Central memory CD4-positive, alpha-beta T cell (primary cell): ENCODE measurements at regions not wholly inside any gene's neighbourhood (a gene's known extent, or its start where the extent isn't known, plus 50 kb on each side); places are given as distances from the start of the nearest gene placed in this dataset.

Experiments used
- DNase-seq: peaks from one replicate; pipeline ENCODE4 v3.0.0; 2022

GRCh38 chr11:11173316-11174025 is 179.6 kb downstream of the CSNK2A3 start:
- no peak for DNase-seq

- DNase-seq, result peak; percentile 75
Measured at GRCh38 chr11:11171854-11172253, 181.2 kb downstream of the CSNK2A3 start.

- DNase-seq, result no peak
Measured at GRCh38 chr11:11171285-11171684, 181.8 kb downstream of the CSNK2A3 start.

- no peak for DNase-seq
Measured at GRCh38 chr11:11170352-11171084, 182.5 kb downstream of the CSNK2A3 start.

- DNase-seq, result no peak
Measured at GRCh38 chr11:11169715-11170351, 183.2 kb downstream of the CSNK2A3 start.

- no peak for DNase-seq
Measured at GRCh38 chr11:11167806-11168205, 185.2 kb downstream of the CSNK2A3 start.

- DNase-seq, result no peak
Measured at GRCh38 chr11:11164334-11164690, 188.7 kb downstream of the CSNK2A3 start.

- DNase-seq, result no peak
Measured at GRCh38 chr11:11163669-11164333, 189.2 kb downstream of the CSNK2A3 start.

- no peak for DNase-seq
Measured at GRCh38 chr11:11163236-11163635, 189.8 kb downstream of the CSNK2A3 start.

GRCh38 chr11:11157185-11157584 is 195.9 kb downstream of the CSNK2A3 start:
- DNase-seq, result peak; percentile 47

- peak; percentile 57 for DNase-seq
Measured at GRCh38 chr11:11155962-11156815, 196.9 kb downstream of the CSNK2A3 start.

- no peak for DNase-seq
Measured at GRCh38 chr11:11152877-11153276, 200.2 kb downstream of the CSNK2A3 start.

GRCh38 chr11:11149671-11150459 is 203.2 kb downstream of the CSNK2A3 start:
- DNase-seq, result peak; percentile 91

- no peak for DNase-seq
Measured at GRCh38 chr11:11148596-11148995, 204.5 kb downstream of the CSNK2A3 start.

GRCh38 chr11:11148104-11148509 is 204.9 kb downstream of the CSNK2A3 start:
- no peak for DNase-seq

GRCh38 chr11:11146830-11147229 is 206.2 kb downstream of the CSNK2A3 start:
- no peak for DNase-seq

GRCh38 chr11:11143849-11144248 is 209.2 kb downstream of the CSNK2A3 start:
- DNase-seq, result no peak

- DNase-seq, result no peak
Measured at GRCh38 chr11:11142430-11142829, 210.6 kb downstream of the CSNK2A3 start.

GRCh38 chr11:11141065-11141464 is 212.0 kb downstream of the CSNK2A3 start:
- no peak for DNase-seq

GRCh38 chr11:11140510-11140909 is 212.5 kb downstream of the CSNK2A3 start:
- no peak for DNase-seq

- peak; percentile 43 for DNase-seq
Measured at GRCh38 chr11:11137339-11137738, 215.7 kb downstream of the CSNK2A3 start.
